C4-2B (cell line): ENCODE measurements at regions not wholly inside any gene's neighbourhood (a gene's known extent, or its start where the extent isn't known, plus 50 kb on each side); places are given as distances from the start of the nearest gene placed in this dataset.

Source experiments
- H3K27ac ChIP-seq: fragments of 450-650 bp; 2 replicates; pipeline ENCODE4 v1.5.1; 2017
- ZFX ChIP-seq: fragments of 450-650 bp; IDR thresholded peaks from 2 replicates; pipeline ENCODE4 v1.6.1; 2017
- TF ChIP-seq, protein P1 (sequence below): fragments of 450-650 bp; conservative IDR thresholded peaks from 2 replicates; pipeline ENCODE4 v1.5.1; 2017; ENCODE audit warnings: mild to moderate bottlenecking

GRCh38 chr9:129276486-129277230 lies 98.6 kb upstream of the IER5L start:
- no peak overlapping the region for H3K27ac ChIP-seq
- no peak for TF ChIP-seq ZFX
- TF ChIP-seq, protein P1, sequence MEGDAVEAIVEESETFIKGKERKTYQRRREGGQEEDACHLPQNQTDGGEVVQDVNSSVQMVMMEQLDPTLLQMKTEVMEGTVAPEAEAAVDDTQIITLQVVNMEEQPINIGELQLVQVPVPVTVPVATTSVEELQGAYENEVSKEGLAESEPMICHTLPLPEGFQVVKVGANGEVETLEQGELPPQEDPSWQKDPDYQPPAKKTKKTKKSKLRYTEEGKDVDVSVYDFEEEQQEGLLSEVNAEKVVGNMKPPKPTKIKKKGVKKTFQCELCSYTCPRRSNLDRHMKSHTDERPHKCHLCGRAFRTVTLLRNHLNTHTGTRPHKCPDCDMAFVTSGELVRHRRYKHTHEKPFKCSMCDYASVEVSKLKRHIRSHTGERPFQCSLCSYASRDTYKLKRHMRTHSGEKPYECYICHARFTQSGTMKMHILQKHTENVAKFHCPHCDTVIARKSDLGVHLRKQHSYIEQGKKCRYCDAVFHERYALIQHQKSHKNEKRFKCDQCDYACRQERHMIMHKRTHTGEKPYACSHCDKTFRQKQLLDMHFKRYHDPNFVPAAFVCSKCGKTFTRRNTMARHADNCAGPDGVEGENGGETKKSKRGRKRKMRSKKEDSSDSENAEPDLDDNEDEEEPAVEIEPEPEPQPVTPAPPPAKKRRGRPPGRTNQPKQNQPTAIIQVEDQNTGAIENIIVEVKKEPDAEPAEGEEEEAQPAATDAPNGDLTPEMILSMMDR: no peak

DNA sequence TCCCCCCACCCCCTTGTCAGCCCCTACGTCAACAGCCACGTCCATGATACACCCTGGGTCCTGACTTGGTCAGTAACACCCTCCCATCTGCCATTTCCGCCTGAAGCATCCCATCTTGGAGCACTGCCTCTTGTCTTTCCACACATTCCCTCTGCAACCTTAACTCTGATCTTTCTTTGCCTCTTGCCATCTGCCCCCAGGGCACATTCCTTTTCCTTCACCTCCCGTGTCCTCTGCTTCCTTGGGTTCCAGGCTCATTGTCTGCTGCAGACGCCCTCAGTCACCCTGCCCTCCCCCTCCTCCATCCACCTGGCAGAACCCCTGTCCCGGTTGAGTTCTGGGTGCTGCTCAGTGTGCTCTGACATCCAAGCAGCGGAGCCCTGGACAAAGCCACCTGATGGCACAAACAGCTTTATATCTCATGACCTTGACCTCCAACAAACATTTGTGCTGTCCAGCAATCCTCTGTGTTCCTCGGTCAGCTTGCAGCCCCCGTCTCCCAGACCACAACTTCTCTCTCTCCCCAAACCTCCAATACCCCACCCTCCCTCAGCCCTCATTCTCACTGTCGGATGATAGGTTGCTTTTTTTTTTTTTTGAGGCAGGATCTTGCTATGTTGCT lies 97.7 kb upstream of the IER5L start:
- no peak overlapping the region for H3K27ac ChIP-seq
- TF ChIP-seq, protein P1: no peak
- no peak for TF ChIP-seq ZFX

- no peak overlapping the region for H3K27ac ChIP-seq
- TF ChIP-seq ZFX: no peak
- TF ChIP-seq, protein P1: no peak
These were observed 96.1 kb upstream of the IER5L start for GRCh38 chr9:129273941-129274684.

GRCh38 chr9:129273136-129273895 lies 95.3 kb upstream of the IER5L start:
- H3K27ac ChIP-seq: no peak overlapping the region

GRCh38 chr9:129272348-129273025 lies 94.4 kb upstream of the IER5L start:
- H3K27ac ChIP-seq: no peak overlapping the region
- TF ChIP-seq, protein P1: no peak
- no peak for TF ChIP-seq ZFX

More at GRCh38 chr9:129273136-129273895, 95.3 kb upstream of the IER5L start:
- TF ChIP-seq, protein P1: no peak
- TF ChIP-seq ZFX: no peak

DNA sequence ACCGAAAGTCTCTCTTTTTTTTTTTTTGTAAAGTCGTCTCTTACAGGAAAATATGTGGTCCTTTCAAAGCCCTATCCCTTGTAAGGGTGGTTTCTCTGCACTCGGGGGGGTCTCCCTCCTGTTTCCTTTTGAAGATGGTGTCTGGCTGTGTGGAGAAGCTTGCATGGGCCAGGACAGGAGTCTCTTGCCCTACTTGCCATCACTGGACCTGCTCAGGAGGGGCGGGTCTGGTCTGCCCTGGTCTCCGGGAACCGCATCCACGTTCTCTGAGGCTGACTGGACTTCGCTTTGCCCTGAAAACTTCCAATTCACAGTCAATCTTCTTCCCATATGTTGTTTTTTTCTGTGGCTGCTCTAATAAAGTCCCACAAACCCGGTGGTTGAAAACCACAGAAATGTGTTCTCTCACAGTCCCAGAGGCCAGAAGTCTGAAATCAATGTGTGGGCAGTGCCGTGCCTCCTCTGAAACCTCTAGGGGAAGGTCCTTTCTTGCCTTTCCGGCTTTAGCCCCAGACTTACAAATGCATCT lies 92.9 kb upstream of the IER5L start:
- no peak for TF ChIP-seq ZFX
- TF ChIP-seq, protein P1: no peak
- H3K27ac ChIP-seq: no peak overlapping the region
